ENCODE measurements at regions not wholly inside any gene's neighbourhood (a gene's known extent, or its start where the extent isn't known, plus 50 kb on each side); places are given as distances from the start of the nearest gene placed in this dataset.

GRCh38 chrX:102042372-102043325 lies 82.8 kb upstream of the TCEAL2 start (continued):
- TF ChIP-seq, protein P1, sequence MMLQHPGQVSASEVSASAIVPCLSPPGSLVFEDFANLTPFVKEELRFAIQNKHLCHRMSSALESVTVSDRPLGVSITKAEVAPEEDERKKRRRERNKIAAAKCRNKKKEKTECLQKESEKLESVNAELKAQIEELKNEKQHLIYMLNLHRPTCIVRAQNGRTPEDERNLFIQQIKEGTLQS (IDR thresholded peaks at IDR 0.05; ENCODE audit: borderline replicate concordance, extremely low read depth, low read depth, low read length): no peak
- TF ChIP-seq ATF7 (IDR thresholded peaks at IDR 0.05; ENCODE audit: low read depth): no peak
- no peak for TF ChIP-seq IRF4 (IDR thresholded peaks at IDR 0.05; ENCODE audit: low read depth, low read length)
- no peak for TF ChIP-seq ESRRA (IDR thresholded peaks at IDR 0.05; ENCODE audit: low read length)
- no peak for TF ChIP-seq SUPT20H (IDR thresholded peaks at IDR 0.05; ENCODE audit: borderline replicate concordance, control insufficient read depth, low read depth, low read length)
- TF ChIP-seq, protein P2, sequence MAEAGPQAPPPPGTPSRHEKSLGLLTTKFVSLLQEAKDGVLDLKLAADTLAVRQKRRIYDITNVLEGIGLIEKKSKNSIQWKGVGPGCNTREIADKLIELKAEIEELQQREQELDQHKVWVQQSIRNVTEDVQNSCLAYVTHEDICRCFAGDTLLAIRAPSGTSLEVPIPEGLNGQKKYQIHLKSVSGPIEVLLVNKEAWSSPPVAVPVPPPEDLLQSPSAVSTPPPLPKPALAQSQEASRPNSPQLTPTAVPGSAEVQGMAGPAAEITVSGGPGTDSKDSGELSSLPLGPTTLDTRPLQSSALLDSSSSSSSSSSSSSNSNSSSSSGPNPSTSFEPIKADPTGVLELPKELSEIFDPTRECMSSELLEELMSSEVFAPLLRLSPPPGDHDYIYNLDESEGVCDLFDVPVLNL (IDR thresholded peaks at IDR 0.05; ENCODE audit: low read depth, low read length): no peak

GRCh38 chrX:102029026-102029425 lies 96.5 kb upstream of the TCEAL2 start:
- ATAC-seq: no peak
- intact Hi-C loops (cut with micrococcal nuclease; ENCODE audit: unreplicated experiment): no loop called here
- H3K9ac ChIP-seq (ENCODE audit: control insufficient read depth, insufficient read depth, low read length): no peak overlapping the region
- no peak for FAIRE-seq
- POLR2A ChIA-PET: no interaction called here
- no peak for DNase-seq (ENCODE audit: low read depth, low spot score)
- 16% methylated on average over 2 of the region's 2 CpGs for WGBS (ENCODE audit: insufficient coverage, insufficient replicate concordance, low lambda C conversion rate, missing lambda C conversion rate)
- no peaks in the 10 kb centered on the region for H4K20me1 ChIP-seq (ENCODE audit: control insufficient read depth, insufficient read depth)
- no peaks in the 10 kb centered on the region for H3K27me3 ChIP-seq (replicated peaks in 1 of 2; ENCODE audit: control insufficient read depth in 2 of 2, insufficient read depth in 2 of 2, low read length in 1 of 2)
- SMC1A ChIA-PET (ENCODE audit: uncharacterized antibody, unreplicated experiment): no interaction called here
- H3K4me3 ChIP-seq: no peak overlapping the region
- no peaks in the 10 kb centered on the region; the same call in 2 of the 3 replicates for H3K9me3 ChIP-seq (replicated peaks; ENCODE audit: control insufficient read depth, insufficient read depth, low read length)
- H3K79me2 ChIP-seq (ENCODE audit: control insufficient read depth, insufficient read depth, low read length): no peaks in the 10 kb centered on the region
- RAD21 ChIA-PET (ENCODE audit: unreplicated experiment): no interaction called here
- H3K36me3 ChIP-seq (ENCODE audit: control insufficient read depth in 2 of 2, insufficient read depth in 2 of 2, low read length in 1 of 2): no peaks in the 10 kb centered on the region
- no peak overlapping the region for H2AFZ ChIP-seq (ENCODE audit: control insufficient read depth, low read depth, low read length)
- in situ Hi-C loops (cut with MboI): no loop called here
- no TSS peak for BruUV-seq (replicated peaks)
- H3K4me1 ChIP-seq (ENCODE audit: control insufficient read depth, insufficient read depth, low read length): no peaks in the 10 kb centered on the region
- H3K4me2 ChIP-seq (ENCODE audit: control insufficient read depth, insufficient read depth): no peak overlapping the region
- CTCF ChIA-PET: no interaction called here
- H3K27ac ChIP-seq (ENCODE audit: control insufficient read depth, insufficient read depth): no peak overlapping the region
- TF ChIP-seq EZH2 (IDR thresholded peaks at IDR 0.05; ENCODE audit: borderline replicate concordance, control insufficient read depth, low read depth, low read length) (no peak), YBX1 (IDR thresholded peaks at IDR 0.05) (no peak), ZNF687 (IDR thresholded peaks at IDR 0.05) (no peak), ZNF24 (IDR thresholded peaks at IDR 0.05) (no peak), TCF7 (IDR thresholded peaks at IDR 0.05; ENCODE audit: borderline replicate concordance) (no peak), POU2F2 (IDR thresholded peaks at IDR 0.05; ENCODE audit: borderline replicate concordance, low read depth, low read length) (no peak), NFXL1 (IDR thresholded peaks at IDR 0.05; ENCODE audit: borderline replicate concordance) (no peak)
- TF ChIP-seq, protein P3, sequence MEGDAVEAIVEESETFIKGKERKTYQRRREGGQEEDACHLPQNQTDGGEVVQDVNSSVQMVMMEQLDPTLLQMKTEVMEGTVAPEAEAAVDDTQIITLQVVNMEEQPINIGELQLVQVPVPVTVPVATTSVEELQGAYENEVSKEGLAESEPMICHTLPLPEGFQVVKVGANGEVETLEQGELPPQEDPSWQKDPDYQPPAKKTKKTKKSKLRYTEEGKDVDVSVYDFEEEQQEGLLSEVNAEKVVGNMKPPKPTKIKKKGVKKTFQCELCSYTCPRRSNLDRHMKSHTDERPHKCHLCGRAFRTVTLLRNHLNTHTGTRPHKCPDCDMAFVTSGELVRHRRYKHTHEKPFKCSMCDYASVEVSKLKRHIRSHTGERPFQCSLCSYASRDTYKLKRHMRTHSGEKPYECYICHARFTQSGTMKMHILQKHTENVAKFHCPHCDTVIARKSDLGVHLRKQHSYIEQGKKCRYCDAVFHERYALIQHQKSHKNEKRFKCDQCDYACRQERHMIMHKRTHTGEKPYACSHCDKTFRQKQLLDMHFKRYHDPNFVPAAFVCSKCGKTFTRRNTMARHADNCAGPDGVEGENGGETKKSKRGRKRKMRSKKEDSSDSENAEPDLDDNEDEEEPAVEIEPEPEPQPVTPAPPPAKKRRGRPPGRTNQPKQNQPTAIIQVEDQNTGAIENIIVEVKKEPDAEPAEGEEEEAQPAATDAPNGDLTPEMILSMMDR (IDR thresholded peaks at IDR 0.05 in 2 of 3, conservative IDR thresholded peaks at IDR 0.05 in 1 of 3; ENCODE audit: control insufficient read depth in 2 of 3, extremely low read depth in 1 of 3, insufficient read depth in 1 of 3, low read depth in 3 of 3, low read length in 3 of 3): no peak
